ENCODE measurements at regions not wholly inside any gene's neighbourhood (a gene's known extent, or its start where the extent isn't known, plus 50 kb on each side); places are given as distances from the start of the nearest gene placed in this dataset.

GRCh38 chr14:61891170-61891569 is 128.9 kb downstream of the SNAPC1 start:
- no peaks in the 10 kb centered on the region for H3K36me3 ChIP-seq (ENCODE audit: control insufficient read depth, insufficient read depth, low read length)
- H2BK5ac ChIP-seq (ENCODE audit: low read depth, low read length, poor library complexity, severe bottlenecking): no peak overlapping the region
- ChIA-PET POLR2A (ENCODE audit: unreplicated experiment) (no interaction called here), CTCF (interaction anchor here (0.6 to 1.2 kb wide), 2 partner anchors 31 to 238 kb away, joined by 3 read pairs; no protein-coding TSS in a partner anchor)
- H3K9me3 ChIP-seq (ENCODE audit: control insufficient read depth, insufficient read depth, low read length): no peaks in the 10 kb centered on the region
- no peaks in the 10 kb centered on the region for H4K20me1 ChIP-seq (ENCODE audit: insufficient read depth, low read length)
- in situ Hi-C loops (cut with MboI; ENCODE audit: low sequenced_read_pairs) (no loop called here), intact Hi-C loops (cut with micrococcal nuclease) (no loop called here), dilution Hi-C loops (cut with HindIII; ENCODE audit: low sequenced_read_pairs, unreplicated experiment) (no loop called here)
- H3K4me3 ChIP-seq (ENCODE audit: insufficient read depth, low read depth, low read length): no peak overlapping the region
- no peak overlapping the region for H2AK9ac ChIP-seq (replicated peaks; ENCODE audit: low read depth, low read length, poor library complexity)
- 50% methylated on average over 1 of the region's 5 CpGs; no CpG with 5 or more reads in 1 of the 2 experiments for WGBS, 2 experiments (ENCODE audit: extremely low coverage in 2 of 2, insufficient read length in 1 of 2)
- H2AFZ ChIP-seq (replicated peaks; ENCODE audit: low read length, poor library complexity): no peak overlapping the region
- no peaks in the 10 kb centered on the region for H3K4me1 ChIP-seq (ENCODE audit: control insufficient read depth, insufficient read depth, low read length)
- no peak overlapping the region for H2AK5ac ChIP-seq (ENCODE audit: low read depth, low read length)
- no peak overlapping the region for H2BK120ac ChIP-seq (ENCODE audit: low read depth, low read length)
- no peak for TF ChIP-seq CTCF (conservative IDR thresholded peaks at IDR 0.05; ENCODE audit: low read depth, low read length)
- TF ChIP-seq FOS (IDR thresholded peaks at IDR 0.05; ENCODE audit: low read depth, low read length): no peak
- TF ChIP-seq USF2 (IDR thresholded peaks at IDR 0.05; ENCODE audit: low read depth, low read length): no peak
- no peak for TF ChIP-seq RCOR1 (IDR thresholded peaks at IDR 0.05; ENCODE audit: insufficient replicate concordance, low read length)
- H3K9me1 ChIP-seq (ENCODE audit: insufficient read depth, low read length): no peaks in the 10 kb centered on the region
- H4K8ac ChIP-seq (ENCODE audit: low read depth in 2 of 2, low read length in 2 of 2): no peak overlapping the region
- H3K56ac ChIP-seq (ENCODE audit: extremely low read depth, insufficient read depth, low read length): no peak overlapping the region
- DNase-seq: peak; percentile 32
- H3K14ac ChIP-seq (replicated peaks; ENCODE audit: low read depth, low read length): no peak overlapping the region
- H3K4me2 ChIP-seq (ENCODE audit: low read depth, low read length): no peak overlapping the region
- H3K27me3 ChIP-seq (ENCODE audit: control insufficient read depth, insufficient read depth, low read length): peaks cover 5% of the 10 kb centered on the region; the same call in 1 of the 2 replicates
- H3K23ac ChIP-seq (ENCODE audit: low read depth, low read length): no peak overlapping the region
- H2BK20ac ChIP-seq (ENCODE audit: low read depth, low read length): no peak overlapping the region
- no TSS peak for BruUV-seq (replicated peaks)
- no peak overlapping the region for H2BK15ac ChIP-seq (ENCODE audit: low read depth, low read length)
- H3K9ac ChIP-seq (ENCODE audit: low read depth, low read length): no peak overlapping the region
- no peak overlapping the region for H4K5ac ChIP-seq (ENCODE audit: low read depth, low read length)
- no peak overlapping the region for H3K27ac ChIP-seq (ENCODE audit: insufficient read depth, low read length)
- H3K79me1 ChIP-seq (ENCODE audit: low read depth in 1 of 2, low read length in 2 of 2): no peaks in the 10 kb centered on the region
- ATAC-seq (ENCODE audit: low read depth): peak; percentile 54
- no peak overlapping the region for H3K18ac ChIP-seq (ENCODE audit: low read depth, low read length)
- H4K91ac ChIP-seq (ENCODE audit: insufficient read depth, low read depth, low read length): no peak overlapping the region
- H3K4ac ChIP-seq (ENCODE audit: low read depth, low read length): no peak overlapping the region

All from IMR-90 (cell line).